Stimulated activated CD8-positive, alpha-beta memory T cell treated with anti-CD3 and anti-CD28 coated beads, Interleukin-4, amount 100 ng/mL, for 24 hours (primary cell): ENCODE measurements at regions not wholly inside any gene's neighbourhood (a gene's known extent, or its start where the extent isn't known, plus 50 kb on each side); places are given as distances from the start of the nearest gene placed in this dataset.

ENCODE experiments used
- DNase-seq: peaks from one replicate; pipeline ENCODE4 v3.0.0-alpha.2; 2020; ENCODE audit warnings: low read depth

GRCh38 chr2:172204309-172204708 is 101.6 kb upstream of the DLX2 start:
- no peak for DNase-seq

GRCh38 chr2:172204762-172205161 is 102.1 kb upstream of the DLX2 start:
- no peak for DNase-seq

- no peak for DNase-seq
Measured at GRCh38 chr2:172205292-172205691, 102.6 kb upstream of the DLX2 start.

GRCh38 chr2:172207911-172208310 is 105.2 kb upstream of the DLX2 start:
- no peak for DNase-seq

- DNase-seq: no peak
Measured at GRCh38 chr2:172208791-172209325, 106.2 kb upstream of the DLX2 start.

GRCh38 chr2:172210599-172210998 is 107.9 kb upstream of the DLX2 start:
- no peak for DNase-seq

GRCh38 chr2:172211512-172211911 is 108.8 kb upstream of the DLX2 start:
- no peak for DNase-seq

GRCh38 chr2:172213116-172213860 is 110.6 kb upstream of the DLX2 start:
- DNase-seq: no peak

GRCh38 chr2:172214252-172214651 is 111.6 kb upstream of the DLX2 start:
- no peak for DNase-seq

- no peak for DNase-seq
Measured at GRCh38 chr2:172215172-172215935, 112.7 kb upstream of the DLX2 start.

GRCh38 chr2:172215936-172216335 is 113.2 kb upstream of the DLX2 start:
- DNase-seq: no peak

- DNase-seq: no peak
Measured at GRCh38 chr2:172216477-172216876, 113.8 kb upstream of the DLX2 start.

GRCh38 chr2:172219201-172219600 is 116.5 kb upstream of the DLX2 start:
- DNase-seq: no peak

- DNase-seq: no peak
Measured at GRCh38 chr2:172220121-172220520, 117.4 kb upstream of the DLX2 start.

- DNase-seq: no peak
Measured at GRCh38 chr2:172223601-172224054, 120.9 kb upstream of the DLX2 start.

- no peak for DNase-seq
Measured at GRCh38 chr2:172225786-172226185, 123.1 kb upstream of the DLX2 start.

- DNase-seq: no peak
Measured at GRCh38 chr2:172226244-172227061, 123.8 kb upstream of the DLX2 start.

- DNase-seq: no peak
Measured at GRCh38 chr2:172227719-172228118, 125.0 kb upstream of the DLX2 start.

GRCh38 chr2:172228177-172228808 is 125.6 kb upstream of the DLX2 start:
- no peak for DNase-seq

- no peak for DNase-seq
Measured at GRCh38 chr2:172229125-172229524, 126.4 kb upstream of the DLX2 start.

GRCh38 chr2:172230332-172230888 is 127.7 kb upstream of the DLX2 start:
- no peak for DNase-seq
